Mesendoderm (in vitro differentiated cells): ENCODE measurements at regions not wholly inside any gene's neighbourhood (a gene's known extent, or its start where the extent isn't known, plus 50 kb on each side); places are given as distances from the start of the nearest gene placed in this dataset.

Experiments used
- DNase-seq: peaks from one replicate; pipeline ENCODE4 v3.0.0; 2013
- H2AK5ac ChIP-seq: 2 replicates; pipeline ENCODE4 v1.6.1; 2013; ENCODE audit warnings: low read length, inconsistent platforms
- H2BK120ac ChIP-seq: 2 replicates; pipeline ENCODE4 v1.6.1; 2013; ENCODE audit warnings: low read depth, mild to moderate bottlenecking, low read length, moderate library complexity, mixed read lengths
- H2BK15ac ChIP-seq: replicated peaks from 2 replicates; pipeline ENCODE4 v1.6.1; 2013; ENCODE audit warnings: low read depth, mild to moderate bottlenecking, moderate library complexity
- H2BK5ac ChIP-seq: 2 replicates; pipeline ENCODE4 v1.6.1; 2013; ENCODE audit warnings: low read length, inconsistent platforms
- H3K18ac ChIP-seq: 2 replicates; pipeline ENCODE4 v1.6.1; 2013; ENCODE audit warnings: mild to moderate bottlenecking, low read length, mixed read lengths
- H3K23ac ChIP-seq: one replicate; pipeline ENCODE4 v1.6.1; 2013; ENCODE audit warnings: low read length
- H3K27ac ChIP-seq: 2 replicates; pipeline ENCODE4 v1.5.1; 2013; ENCODE audit warnings: low read depth, mild to moderate bottlenecking, inconsistent platforms, low read length, moderate library complexity
- H3K27me3 ChIP-seq: 2 replicates; pipeline ENCODE4 v1.6.1; 2013; ENCODE audit warnings: low read length, control low read depth, mild to moderate bottlenecking, inconsistent platforms; ENCODE audit not compliant: insufficient read depth, poor library complexity
- H3K36me3 ChIP-seq: 2 replicates; pipeline ENCODE4 v1.6.1; 2013; ENCODE audit warnings: low read length, inconsistent platforms; ENCODE audit not compliant: control insufficient read depth, insufficient read depth
- H3K4ac ChIP-seq: one replicate; pipeline ENCODE4 v1.6.1; 2013; ENCODE audit warnings: low read depth, mild to moderate bottlenecking, low read length, moderate library complexity
- H3K4me1 ChIP-seq: 2 replicates; pipeline ENCODE4 v1.6.1; 2013; ENCODE audit warnings: low read depth, low read length, inconsistent platforms; ENCODE audit not compliant: control insufficient read depth
- H3K4me2 ChIP-seq: 2 replicates; pipeline ENCODE4 v1.6.1; 2013; ENCODE audit warnings: low read length
- H3K4me3 ChIP-seq: 2 replicates; pipeline ENCODE4 v1.5.1; 2013; ENCODE audit warnings: mild to moderate bottlenecking, low read length
- H3K56ac ChIP-seq: one replicate; pipeline ENCODE4 v1.6.1; 2013; ENCODE audit warnings: low read length
- H3K79me1 ChIP-seq: 2 replicates; pipeline ENCODE4 v1.6.1; 2013; ENCODE audit warnings: low read length, inconsistent platforms
- H3K79me2 ChIP-seq: 2 replicates; pipeline ENCODE4 v1.6.1; 2013; ENCODE audit warnings: mild to moderate bottlenecking, low read length; ENCODE audit not compliant: control insufficient read depth, insufficient read depth
- H3K9ac ChIP-seq: 2 replicates; pipeline ENCODE4 v1.6.1; 2013; ENCODE audit warnings: low read length, inconsistent platforms
- H4K5ac ChIP-seq: one replicate; pipeline ENCODE4 v1.6.1; 2013; ENCODE audit warnings: low read length
- H4K8ac ChIP-seq: one replicate; pipeline ENCODE4 v1.6.1; 2013; ENCODE audit warnings: low read depth, mild to moderate bottlenecking, control low read depth, low read length, moderate library complexity
- WGBS: extraction: QIAGEN DNeasy Blood & Tissue Kit; methylation state at CpG from one replicate; pipeline ENCODE4 v1.1.7; 2013; ENCODE audit warnings: low lambda C conversion rate, missing lambda C conversion rate; ENCODE audit not compliant: insufficient coverage; ENCODE audit errors: extremely low coverage; 5-methylcytosine and 5-hydroxymethylcytosine counted together

DNA sequence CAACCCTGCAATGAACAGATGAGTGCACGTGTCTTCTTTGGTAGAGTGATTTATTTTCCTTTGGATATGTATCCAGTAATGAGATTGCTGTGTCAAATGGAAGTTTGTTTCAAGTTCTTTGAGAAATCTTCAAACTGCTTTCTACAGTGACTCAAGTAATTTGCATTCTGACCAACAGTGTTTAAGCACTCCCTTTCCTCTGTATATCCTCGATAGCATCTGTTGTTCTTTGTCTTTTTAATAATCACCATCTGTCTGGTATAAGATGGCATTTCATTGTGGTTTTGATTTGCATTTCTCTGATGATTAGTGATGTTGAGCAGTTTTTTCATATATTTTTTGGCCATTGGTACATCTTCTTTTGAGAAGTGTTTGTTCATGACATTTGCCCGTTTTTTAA, 1608.3 kb upstream of the ZEB2 start:
- no peaks in the 10 kb centered on the region for H3K27me3 ChIP-seq
- no peak overlapping the region for H3K4me3 ChIP-seq
- no peak overlapping the region for H2BK5ac ChIP-seq
- no peak overlapping the region for H2BK120ac ChIP-seq
- H4K8ac ChIP-seq = no peak overlapping the region
- no peaks in the 10 kb centered on the region for H3K36me3 ChIP-seq
- H3K79me2 ChIP-seq = no peaks in the 10 kb centered on the region
- no peak overlapping the region for H3K9ac ChIP-seq
- DNase-seq = no peak
- H2AK5ac ChIP-seq = no peak overlapping the region
- no peak overlapping the region for H4K5ac ChIP-seq
- H3K18ac ChIP-seq = no peak overlapping the region
- H3K79me1 ChIP-seq = no peaks in the 10 kb centered on the region
- no CpG with 5 or more reads among the region's 3 CpGs for WGBS
- H3K56ac ChIP-seq = no peak overlapping the region
- no peak overlapping the region for H3K23ac ChIP-seq
- no peak overlapping the region for H3K4ac ChIP-seq
- H3K4me2 ChIP-seq = no peak overlapping the region
- H2BK15ac ChIP-seq = no peak overlapping the region
- H3K27ac ChIP-seq = no peak overlapping the region
- no peaks in the 10 kb centered on the region for H3K4me1 ChIP-seq

- H3K27ac ChIP-seq = no peak overlapping the region
- H3K9ac ChIP-seq = no peak overlapping the region
- H3K27me3 ChIP-seq = no peaks in the 10 kb centered on the region
These were observed 1605.6 kb upstream of the ZEB2 start for GRCh38 chr2:146125551-146125950.

GRCh38 chr2:146124741-146125140, 1604.8 kb upstream of the ZEB2 start:
- Histone ChIP-seq H3K79me2 (no peaks in the 10 kb centered on the region), H3K9ac (no peak overlapping the region), H2AK5ac (no peak overlapping the region), H3K79me1 (no peaks in the 10 kb centered on the region), H3K4ac (no peak overlapping the region), H2BK15ac (no peak overlapping the region), H2BK5ac (no peak overlapping the region), H3K4me3 (no peak overlapping the region), H3K36me3 (no peaks in the 10 kb centered on the region), H3K18ac (no peak overlapping the region), H3K56ac (no peak overlapping the region), H4K8ac (no peak overlapping the region), H3K23ac (no peak overlapping the region), H4K5ac (no peak overlapping the region), H2BK120ac (no peak overlapping the region), H3K27me3 (no peaks in the 10 kb centered on the region), H3K4me2 (no peak overlapping the region), H3K27ac (no peak overlapping the region), H3K4me1 (no peaks in the 10 kb centered on the region)
- no CpG with 5 or more reads among the region's 2 CpGs for WGBS
- peak; percentile 8 for DNase-seq

More at GRCh38 chr2:146125551-146125950, 1605.6 kb upstream of the ZEB2 start:
- no peaks in the 10 kb centered on the region for H3K79me1 ChIP-seq
- H3K4me2 ChIP-seq = no peak overlapping the region
- no peaks in the 10 kb centered on the region for H3K4me1 ChIP-seq
- H3K79me2 ChIP-seq = no peaks in the 10 kb centered on the region
- H4K5ac ChIP-seq = no peak overlapping the region
- H3K23ac ChIP-seq = no peak overlapping the region
- H2BK120ac ChIP-seq = no peak overlapping the region
- no peaks in the 10 kb centered on the region for H3K36me3 ChIP-seq
- no peak overlapping the region for H3K4me3 ChIP-seq
- H3K56ac ChIP-seq = no peak overlapping the region
- no peak overlapping the region for H4K8ac ChIP-seq
- no peak overlapping the region for H3K4ac ChIP-seq
- no peak overlapping the region for H3K18ac ChIP-seq
- H2BK15ac ChIP-seq = no peak overlapping the region
- no peak for DNase-seq
- H2AK5ac ChIP-seq = no peak overlapping the region
- H2BK5ac ChIP-seq = no peak overlapping the region

DNA sequence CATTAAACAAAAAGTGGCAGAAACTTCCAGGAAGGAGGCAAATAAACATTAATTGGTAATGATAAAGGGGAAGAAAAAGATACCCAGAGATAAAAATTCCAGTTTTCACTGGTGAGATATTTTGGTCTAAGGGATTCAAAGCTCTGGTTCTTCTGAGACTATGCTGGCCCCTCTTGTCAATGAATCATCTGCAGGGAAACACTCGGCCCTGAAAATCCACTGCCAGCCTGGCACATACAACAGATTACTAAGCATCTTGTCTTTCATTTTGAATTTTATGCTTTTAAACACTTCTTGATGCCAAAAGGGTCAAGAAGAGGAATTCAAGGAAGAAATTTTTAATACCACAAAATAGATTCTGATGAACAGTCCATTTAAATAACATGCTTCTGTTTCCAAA, 1603.8 kb upstream of the ZEB2 start:
- Histone ChIP-seq H3K18ac (no peak overlapping the region), H2BK120ac (no peak overlapping the region), H4K5ac (no peak overlapping the region), H2BK15ac (no peak overlapping the region), H3K4ac (no peak overlapping the region), H4K8ac (no peak overlapping the region), H3K79me2 (no peaks in the 10 kb centered on the region), H3K9ac (no peak overlapping the region), H3K79me1 (no peaks in the 10 kb centered on the region), H2AK5ac (no peak overlapping the region), H3K4me3 (no peak overlapping the region), H3K56ac (no peak overlapping the region), H3K27me3 (no peaks in the 10 kb centered on the region), H2BK5ac (no peak overlapping the region), H3K4me2 (no peak overlapping the region), H3K27ac (no peak overlapping the region), H3K36me3 (no peaks in the 10 kb centered on the region), H3K23ac (no peak overlapping the region), H3K4me1 (no peaks in the 10 kb centered on the region)
- no peak for DNase-seq
- no CpG with 5 or more reads among the region's 1 CpG for WGBS

DNA sequence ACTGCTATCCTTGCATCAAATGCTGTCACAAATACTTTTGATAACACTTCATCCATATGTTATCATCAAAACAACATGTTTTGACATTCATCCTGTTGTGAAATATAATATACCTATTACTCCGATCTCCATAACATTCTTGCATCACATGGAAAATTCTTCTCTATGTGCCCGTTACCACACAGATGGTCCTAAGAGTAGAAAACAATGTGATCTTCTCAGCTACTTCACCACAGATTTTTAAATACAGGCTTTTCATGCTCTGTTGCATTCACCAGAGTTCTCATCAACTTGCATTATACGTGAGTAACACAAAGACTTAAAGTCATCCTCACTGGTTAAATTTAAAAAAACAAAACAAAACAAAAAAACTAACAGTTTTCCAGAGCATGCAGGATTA, 1603.3 kb upstream of the ZEB2 start:
- Histone ChIP-seq H3K18ac (no peak overlapping the region), H3K4me3 (no peak overlapping the region), H4K5ac (no peak overlapping the region), H3K4me2 (no peak overlapping the region), H3K56ac (no peak overlapping the region), H3K79me2 (no peaks in the 10 kb centered on the region), H4K8ac (no peak overlapping the region), H2BK15ac (no peak overlapping the region), H3K79me1 (no peaks in the 10 kb centered on the region), H3K9ac (no peak overlapping the region), H2BK120ac (no peak overlapping the region), H3K4me1 (no peaks in the 10 kb centered on the region), H3K27me3 (no peaks in the 10 kb centered on the region), H3K23ac (no peak overlapping the region), H2AK5ac (no peak overlapping the region), H2BK5ac (no peak overlapping the region), H3K4ac (no peak overlapping the region), H3K36me3 (no peaks in the 10 kb centered on the region), H3K27ac (no peak overlapping the region)
- 100% methylated on average over 1 of the region's 3 CpGs for WGBS
- DNase-seq = no peak

DNA sequence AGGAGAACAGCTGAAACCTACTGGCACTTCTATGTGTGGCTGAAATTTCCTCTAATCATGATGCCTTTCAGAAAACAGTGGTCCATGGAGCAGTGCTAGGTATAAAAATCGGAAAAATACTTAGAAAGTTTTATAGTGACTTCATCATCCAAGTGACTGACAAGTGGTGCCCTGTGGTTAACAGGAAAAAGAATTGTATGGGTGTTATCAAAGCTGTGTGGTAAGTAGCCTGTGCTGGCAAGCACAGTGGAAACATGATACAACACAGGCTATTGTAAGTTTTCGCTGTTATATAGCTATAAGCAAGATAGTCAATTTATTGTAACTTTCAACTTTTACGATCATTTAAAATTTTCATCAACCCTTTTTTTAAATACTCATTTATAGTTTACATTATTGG, 1599.7 kb upstream of the ZEB2 start:
- Histone ChIP-seq H3K4ac (no peak overlapping the region), H3K27ac (no peak overlapping the region), H4K5ac (no peak overlapping the region), H3K9ac (no peak overlapping the region), H3K56ac (no peak overlapping the region), H3K23ac (no peak overlapping the region), H3K4me2 (no peak overlapping the region), H3K36me3 (no peaks in the 10 kb centered on the region), H3K4me3 (no peak overlapping the region), H3K4me1 (no peaks in the 10 kb centered on the region), H2BK5ac (no peak overlapping the region), H3K27me3 (no peaks in the 10 kb centered on the region), H2BK120ac (no peak overlapping the region), H3K79me1 (no peaks in the 10 kb centered on the region), H2BK15ac (no peak overlapping the region), H4K8ac (no peak overlapping the region), H3K18ac (no peak overlapping the region), H3K79me2 (no peaks in the 10 kb centered on the region), H2AK5ac (no peak overlapping the region)
- DNase-seq = no peak
- 100% methylated on average over 1 of the region's 3 CpGs for WGBS
